ENCODE measurements at regions not wholly inside any gene's neighbourhood (a gene's known extent, or its start where the extent isn't known, plus 50 kb on each side); places are given as distances from the start of the nearest gene placed in this dataset.

DNA sequence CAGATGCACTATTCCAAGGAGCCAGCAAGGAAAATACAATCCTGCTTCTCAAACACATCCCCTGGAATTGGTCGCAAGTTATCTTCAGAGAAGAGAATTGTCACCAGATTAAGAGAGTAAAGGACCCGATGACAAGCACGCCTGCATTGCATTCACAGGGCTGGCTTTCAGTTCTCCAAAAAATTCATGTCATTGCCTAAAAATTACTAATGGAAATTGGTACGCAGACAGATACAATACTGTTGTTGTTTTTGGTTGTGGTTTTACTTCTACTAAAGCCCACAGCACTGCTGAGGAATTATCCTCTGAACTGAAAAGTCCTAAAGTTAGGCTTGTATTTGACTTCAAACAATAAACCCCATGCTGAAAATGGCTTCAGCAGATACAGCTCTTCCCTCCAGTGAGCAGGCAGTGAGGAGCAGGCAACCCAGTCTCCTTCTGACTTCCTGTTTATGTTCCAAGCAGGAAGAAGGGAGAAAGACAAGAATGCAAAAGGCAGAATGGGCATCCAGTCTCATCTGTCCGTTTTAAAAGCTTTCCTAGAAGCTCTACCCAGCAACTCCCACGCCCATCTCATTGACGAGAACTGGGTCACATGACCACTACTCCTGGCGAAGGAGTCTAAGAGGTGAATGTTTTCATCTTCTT lies 80.6 kb upstream of the ZNF366 start:
- TF ChIP-seq POLR2A (IDR thresholded peaks at IDR 0.05; ENCODE audit: low read length) (no peak), GATA1 (IDR thresholded peaks at IDR 0.05; ENCODE audit: low read depth, low read length) (no peak)
